ENCODE measurements at regions not wholly inside any gene's neighbourhood (a gene's known extent, or its start where the extent isn't known, plus 50 kb on each side); places are given as distances from the start of the nearest gene placed in this dataset.
"Not testable (repeated sequence)": the region's sequence is repeated elsewhere in the genome, so short reads cannot be mapped to it uniquely, and the experiment has no call there.

DNA sequence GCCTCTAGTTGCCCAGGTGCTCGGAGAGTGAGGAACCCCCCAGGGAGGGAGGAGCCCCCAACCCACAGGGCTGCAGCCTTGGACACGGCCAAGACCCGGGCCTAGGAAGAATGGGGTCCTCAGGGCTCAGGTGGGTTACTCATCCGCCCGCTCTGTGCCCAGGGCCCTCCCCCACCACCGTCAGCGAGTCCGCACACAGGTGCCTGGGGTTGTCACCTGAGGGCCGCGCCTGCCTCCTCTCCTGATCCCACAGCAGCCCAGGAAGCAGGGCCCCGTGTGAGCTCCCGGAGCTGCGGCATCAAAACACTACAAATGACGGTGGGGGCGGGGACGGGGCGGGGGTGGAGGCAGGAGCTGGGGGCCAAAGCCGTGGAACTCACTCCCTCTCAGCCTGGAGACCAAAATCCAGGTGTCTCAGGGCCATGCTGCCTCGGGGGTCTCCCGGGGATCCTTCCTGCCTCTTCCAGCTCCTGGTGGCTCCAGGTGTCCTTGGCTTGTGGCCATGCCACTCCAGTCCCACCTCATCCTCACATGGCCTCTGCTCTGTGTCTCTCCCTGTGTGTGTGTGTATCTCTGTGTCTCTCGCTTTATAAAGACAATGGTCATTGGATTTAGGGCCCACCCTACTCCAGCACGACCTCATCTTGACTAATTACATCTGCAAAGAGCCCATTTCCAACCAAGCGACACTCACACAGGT is 172.7 kb downstream of the NPIPB11 start:
- DNase-seq (ENCODE audit: low spot score in 2 of 2) = peak in 1 of 2 donors; percentile 45
- 94% methylated on average over 9 of the region's 23 CpGs for WGBS
- not testable (repeated sequence) for H3K4me3 ChIP-seq, H3K9me3 ChIP-seq, H3K27ac ChIP-seq, H3K36me3 ChIP-seq, H3K27me3 ChIP-seq, H3K4me1 ChIP-seq

- 88% methylated on average over 18 of the region's 30 CpGs for WGBS
- TF ChIP-seq, protein P1, sequence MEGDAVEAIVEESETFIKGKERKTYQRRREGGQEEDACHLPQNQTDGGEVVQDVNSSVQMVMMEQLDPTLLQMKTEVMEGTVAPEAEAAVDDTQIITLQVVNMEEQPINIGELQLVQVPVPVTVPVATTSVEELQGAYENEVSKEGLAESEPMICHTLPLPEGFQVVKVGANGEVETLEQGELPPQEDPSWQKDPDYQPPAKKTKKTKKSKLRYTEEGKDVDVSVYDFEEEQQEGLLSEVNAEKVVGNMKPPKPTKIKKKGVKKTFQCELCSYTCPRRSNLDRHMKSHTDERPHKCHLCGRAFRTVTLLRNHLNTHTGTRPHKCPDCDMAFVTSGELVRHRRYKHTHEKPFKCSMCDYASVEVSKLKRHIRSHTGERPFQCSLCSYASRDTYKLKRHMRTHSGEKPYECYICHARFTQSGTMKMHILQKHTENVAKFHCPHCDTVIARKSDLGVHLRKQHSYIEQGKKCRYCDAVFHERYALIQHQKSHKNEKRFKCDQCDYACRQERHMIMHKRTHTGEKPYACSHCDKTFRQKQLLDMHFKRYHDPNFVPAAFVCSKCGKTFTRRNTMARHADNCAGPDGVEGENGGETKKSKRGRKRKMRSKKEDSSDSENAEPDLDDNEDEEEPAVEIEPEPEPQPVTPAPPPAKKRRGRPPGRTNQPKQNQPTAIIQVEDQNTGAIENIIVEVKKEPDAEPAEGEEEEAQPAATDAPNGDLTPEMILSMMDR (IDR thresholded peaks at IDR 0.05) = no peak
- TF ChIP-seq POLR2AphosphoS5 (IDR thresholded peaks at IDR 0.05) (no peak), EP300 (IDR thresholded peaks at IDR 0.05) (no peak)
- DNase-seq (ENCODE audit: low spot score in 2 of 2) = peak in 1 of 2 donors; percentile 49
These were observed 173.5 kb downstream of the NPIPB11 start for GRCh38 chr16:29232811-29233704.

DNA sequence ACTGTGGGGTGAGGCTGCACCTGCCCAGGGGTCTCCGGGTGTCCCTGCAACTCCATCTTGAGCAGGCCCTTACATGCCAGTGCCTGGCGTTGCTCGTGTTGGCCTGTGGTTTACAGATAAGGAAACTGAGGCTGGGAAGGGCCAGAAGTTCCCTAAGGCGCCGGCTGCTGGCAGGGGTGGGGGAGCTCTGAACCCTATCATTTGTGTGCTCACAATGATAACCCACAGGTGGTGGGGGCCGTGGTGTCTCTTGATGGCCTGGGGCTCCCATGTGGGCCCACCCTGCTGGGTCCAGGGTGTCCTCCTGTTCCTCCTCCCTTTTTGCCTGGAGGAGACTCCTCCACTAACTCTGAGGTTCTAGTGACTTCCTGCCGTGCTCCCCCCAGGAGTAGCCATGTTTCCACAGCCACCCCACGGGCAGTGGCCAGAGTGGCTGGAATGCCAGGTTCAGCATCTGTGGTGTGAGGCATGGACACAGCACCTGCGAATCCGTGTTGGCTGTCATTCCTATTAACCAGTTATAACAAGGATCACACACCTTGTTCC is 174.3 kb downstream of the NPIPB11 start:
- not testable (repeated sequence) for H3K36me3 ChIP-seq, H3K4me1 ChIP-seq, H3K4me3 ChIP-seq, H3K27ac ChIP-seq, H3K27me3 ChIP-seq, H3K9me3 ChIP-seq
- WGBS = 92% methylated on average over 10 of the region's 10 CpGs
- peak in 1 of 2 donors; percentile 50 for DNase-seq (ENCODE audit: low spot score in 2 of 2)

More at GRCh38 chr16:29232811-29233704, 173.5 kb downstream of the NPIPB11 start:
- peaks cover 7% of the 10 kb centered on the region for H3K4me1 ChIP-seq
- H3K36me3 ChIP-seq = no peaks in the 10 kb centered on the region
- H3K4me3 ChIP-seq = no peak overlapping the region
- no peak overlapping the region for H3K27ac ChIP-seq
- no peaks in the 10 kb centered on the region for H3K27me3 ChIP-seq
- no peaks in the 10 kb centered on the region for H3K9me3 ChIP-seq

DNA sequence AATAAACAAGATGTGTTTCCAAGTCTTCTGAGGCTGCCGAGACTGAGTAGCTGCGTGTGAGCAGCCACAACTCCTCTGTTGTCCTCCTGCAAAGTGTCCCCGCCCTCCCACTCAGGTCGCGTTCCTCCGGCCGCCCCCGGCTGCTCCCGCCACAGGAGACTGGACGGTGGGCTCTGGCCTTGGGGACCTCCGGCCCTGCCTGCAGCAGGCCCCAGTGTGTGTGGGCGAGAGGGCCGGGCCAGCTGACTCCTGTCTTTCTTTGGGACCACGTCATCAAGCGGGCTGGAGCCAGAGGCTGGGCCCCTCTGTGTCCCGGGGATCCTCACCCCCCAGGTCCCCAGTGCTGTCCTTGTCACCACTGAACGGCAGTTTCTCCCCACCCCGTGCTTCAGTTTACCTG is 175.3 kb downstream of the NPIPB11 start:
- Histone ChIP-seq H3K9me3 (no peaks in the 10 kb centered on the region), H3K36me3 (no peaks in the 10 kb centered on the region), H3K27me3 (no peaks in the 10 kb centered on the region), H3K4me1 (peaks cover 7% of the 10 kb centered on the region), H3K4me3 (no peak overlapping the region), H3K27ac (no peak overlapping the region)
- TF ChIP-seq EP300 (IDR thresholded peaks at IDR 0.05) (no peak), POLR2AphosphoS5 (IDR thresholded peaks at IDR 0.05) (no peak), POLR2A (IDR thresholded peaks at IDR 0.05) (no peak)
- TF ChIP-seq, protein P1 (IDR thresholded peaks at IDR 0.05) = no peak
- DNase-seq (ENCODE audit: low spot score in 2 of 2) = peak in 1 of 2 donors; percentile 72
- WGBS = 73% methylated on average over 17 of the region's 18 CpGs

- H3K9me3 ChIP-seq = no peaks in the 10 kb centered on the region
- no peak overlapping the region for H3K27ac ChIP-seq
- H3K27me3 ChIP-seq = no peaks in the 10 kb centered on the region
- no peaks in the 10 kb centered on the region for H3K36me3 ChIP-seq
- TF ChIP-seq, protein P1 (IDR thresholded peaks at IDR 0.05) = no peak
- TF ChIP-seq POLR2AphosphoS5 (IDR thresholded peaks at IDR 0.05) = no peak
- no peak for TF ChIP-seq EP300 (IDR thresholded peaks at IDR 0.05)
- TF ChIP-seq POLR2A (IDR thresholded peaks at IDR 0.05) = no peak
- WGBS = 59% methylated on average over 22 of the region's 22 CpGs
- H3K4me1 ChIP-seq = peaks cover 7% of the 10 kb centered on the region
- H3K4me3 ChIP-seq = no peak overlapping the region
- peak; percentile 59 to 75 for DNase-seq (ENCODE audit: low spot score in 2 of 2)
These were observed 175.8 kb downstream of the NPIPB11 start for GRCh38 chr16:29230671-29231096.

- not testable (repeated sequence) for H3K4me3 ChIP-seq, H3K27ac ChIP-seq, H3K36me3 ChIP-seq, H3K27me3 ChIP-seq, H3K9me3 ChIP-seq, H3K4me1 ChIP-seq
- DNase-seq (ENCODE audit: low spot score in 2 of 2) = peak; percentile 57 to 77
- WGBS = 94% methylated on average over 12 of the region's 21 CpGs
These were observed 176.4 kb downstream of the NPIPB11 start for GRCh38 chr16:29230006-29230668.

DNA sequence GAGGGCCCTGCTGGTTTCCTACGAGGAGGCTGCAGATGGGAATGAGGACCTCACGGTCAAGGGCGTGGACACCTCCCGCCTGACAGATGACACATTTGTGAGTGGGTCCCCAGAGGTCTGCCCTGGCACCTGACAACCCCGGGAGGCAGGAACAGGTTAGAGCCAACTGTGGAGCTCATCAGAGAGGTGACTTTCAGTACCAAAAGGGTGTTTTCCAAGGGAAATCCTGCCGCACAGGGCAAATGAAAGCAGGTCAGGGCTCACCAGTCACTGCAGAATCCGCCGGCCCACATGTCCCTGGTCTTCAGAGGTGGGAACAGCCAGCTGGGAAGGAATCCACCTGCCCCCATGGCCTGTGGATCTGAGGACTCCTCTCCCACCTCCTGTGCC is 176.9 kb downstream of the NPIPB11 start:
- 75% methylated on average over 5 of the region's 8 CpGs for WGBS
- DNase-seq (ENCODE audit: low spot score in 2 of 2) = peak; percentile 60 to 65

DNA sequence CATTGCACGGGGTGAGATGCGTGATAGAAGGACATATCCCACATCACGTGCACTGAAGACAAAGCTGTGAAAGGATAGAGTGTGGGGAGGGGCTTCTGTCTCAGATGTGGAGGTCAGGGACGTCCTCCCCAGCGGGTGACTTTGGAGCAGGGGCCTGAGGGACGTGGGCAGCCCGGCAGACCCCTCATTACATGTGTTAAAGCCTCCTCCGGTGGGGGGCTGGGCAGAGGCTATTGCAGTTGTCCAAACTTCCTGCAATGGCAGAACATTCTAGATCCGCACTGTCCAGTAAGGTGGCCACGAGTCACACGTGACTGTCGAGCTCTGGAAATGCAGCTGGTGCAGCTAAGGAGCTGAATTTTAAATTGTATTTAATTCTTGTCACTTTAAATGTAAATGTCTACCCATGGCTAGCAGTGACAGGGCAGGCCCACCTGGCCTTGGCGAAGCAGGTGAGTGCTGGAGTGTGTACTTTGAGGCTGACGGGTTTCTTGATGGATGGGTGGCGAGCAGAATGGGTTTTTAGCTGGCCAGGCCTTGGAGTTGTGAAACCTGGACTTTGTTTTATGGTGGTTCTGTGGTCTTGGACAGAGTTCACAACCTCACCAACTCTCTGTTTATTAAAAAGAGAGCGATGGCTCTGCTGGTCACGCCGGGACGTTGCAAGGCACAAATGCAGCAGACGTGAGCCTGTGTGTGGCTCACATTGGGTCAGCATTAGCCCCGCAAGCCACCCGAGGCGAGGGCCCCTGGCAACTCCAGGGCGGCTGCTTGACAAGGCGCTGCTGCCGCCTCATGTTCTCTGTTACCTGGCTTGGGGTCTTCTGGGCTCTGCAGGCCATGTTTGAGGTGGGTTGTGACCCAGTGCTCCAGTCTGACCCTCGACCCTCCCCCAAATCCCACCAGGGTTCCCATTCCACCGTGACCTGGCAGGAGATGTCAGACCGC is 177.6 kb downstream of the NPIPB11 start:
- H3K4me1 ChIP-seq; H3K4me3 ChIP-seq; H3K27ac ChIP-seq; H3K27me3 ChIP-seq; H3K9me3 ChIP-seq; H3K36me3 ChIP-seq; DNase-seq (ENCODE audit: low spot score in 2 of 2): not testable (repeated sequence)
- 97% methylated on average over 16 of the region's 29 CpGs for WGBS

More for the DNA sequence above, 176.9 kb downstream of the NPIPB11 start:
- not testable (repeated sequence) for H3K9me3 ChIP-seq, H3K27ac ChIP-seq, H3K4me3 ChIP-seq, H3K4me1 ChIP-seq, H3K36me3 ChIP-seq, H3K27me3 ChIP-seq

Measured in suprapubic skin (tissue), 4 donors.